GM23248 (cell line): ENCODE measurements at regions not wholly inside any gene's neighbourhood (a gene's known extent, or its start where the extent isn't known, plus 50 kb on each side); places are given as distances from the start of the nearest gene placed in this dataset.

Experiments
- EZH2 ChIP-seq: fragments of 200-600 bp; sonication (generic); IDR thresholded peaks from 2 replicates; pipeline ENCODE4 v1.6.1; 2018; ENCODE audit warnings: antibody characterized with exemption, mild to moderate bottlenecking; ENCODE audit not compliant: insufficient read depth, poor library complexity, severe bottlenecking
- EZH2phosphoT487 ChIP-seq: fragments of 200-600 bp; sonication (generic); IDR thresholded peaks from 2 replicates; pipeline ENCODE4 v1.6.1; 2018; ENCODE audit warnings: antibody characterized with exemption, moderate library complexity, mild to moderate bottlenecking, low read depth; ENCODE audit not compliant: insufficient read depth

DNA sequence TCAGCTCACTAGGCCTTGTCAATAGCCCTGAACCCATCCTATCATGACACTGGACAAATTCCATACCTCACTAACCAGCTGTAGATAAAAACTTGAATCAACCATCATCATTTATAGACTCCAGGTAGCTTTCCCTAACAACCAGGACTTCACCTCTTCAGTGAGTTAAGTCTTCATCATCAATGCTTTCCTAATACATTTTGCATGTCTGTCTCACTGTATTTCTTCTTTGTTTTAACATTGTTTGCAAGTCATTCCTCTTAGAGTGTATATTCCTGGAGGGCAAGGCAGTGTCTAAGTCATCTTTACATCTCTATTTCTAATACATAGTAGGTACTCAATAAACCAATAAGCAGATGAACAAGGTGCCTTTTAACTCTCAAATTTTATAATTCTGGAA is 123.4 kb upstream of the RFC3 start:
- no peak for TF ChIP-seq EZH2
- no peak for TF ChIP-seq EZH2phosphoT487
